ENCODE measurements at regions not wholly inside any gene's neighbourhood (a gene's known extent, or its start where the extent isn't known, plus 50 kb on each side); places are given as distances from the start of the nearest gene placed in this dataset.

GRCh38 chr13:106714271-106714982 is 146.5 kb upstream of the ARGLU1 start:
- Histone ChIP-seq H3K27me3 (ENCODE audit: insufficient read depth) (no peaks in the 10 kb centered on the region), H3K4me3 (ENCODE audit: low read depth in 2 of 2, low read length in 1 of 2) (no peak overlapping the region), H3K9me2 (no peaks in the 10 kb centered on the region), H3K9ac (no peak overlapping the region), H3K36me3 (replicated peaks in 1 of 2; ENCODE audit: control insufficient read depth in 1 of 2, insufficient read depth in 2 of 2, low read length in 1 of 2) (no peaks in the 10 kb centered on the region), H2AFZ (ENCODE audit: low read depth) (no peak overlapping the region), H3K79me2 (ENCODE audit: insufficient read depth) (no peaks in the 10 kb centered on the region), H3F3A (replicated peaks; ENCODE audit: insufficient read depth) (no peaks in the 10 kb centered on the region), H3K27ac (ENCODE audit: low read depth in 2 of 2, low read length in 1 of 2) (no peak overlapping the region), H3K4me1 (ENCODE audit: control insufficient read depth in 1 of 2, insufficient read depth in 2 of 2, low read depth in 1 of 2, low read length in 1 of 2) (no peaks in the 10 kb centered on the region), H3K9me3 (no peaks in the 10 kb centered on the region), H4K20me1 (ENCODE audit: insufficient read depth) (no peaks in the 10 kb centered on the region), H3K4me2 (no peak overlapping the region)
- DNase-seq, result no peak
- ChIA-PET CTCF (no interaction called here), POLR2A (no interaction called here)
- no peak for TF ChIP-seq PBX3 (IDR thresholded peaks at IDR 0.05)
- TF ChIP-seq POLR2AphosphoS5 (IDR thresholded peaks at IDR 0.05; ENCODE audit: low read depth, low read length), result no peak
- 53% methylated on average over 10 of the region's 10 CpGs for WGBS (ENCODE audit: low lambda C conversion rate)

- TF ChIP-seq FOXJ3 (CRISPR knock-in tag; IDR thresholded peaks at IDR 0.05) (no peak), IRF3 (IDR thresholded peaks at IDR 0.05; ENCODE audit: low read depth, low read length) (no peak), RCOR1 (IDR thresholded peaks at IDR 0.05; ENCODE audit: low read length) (no peak), PBX3 (IDR thresholded peaks at IDR 0.05) (no peak), CTCF (IDR thresholded peaks at IDR 0.05) (no peak), EZH2phosphoT487 (IDR thresholded peaks at IDR 0.05; ENCODE audit: borderline replicate concordance, low read depth) (no peak), TAF1 (IDR thresholded peaks at IDR 0.05; ENCODE audit: borderline replicate concordance, low read depth, low read length) (no peak), CHD2 (IDR thresholded peaks at IDR 0.05; ENCODE audit: low read length, partially characterized antibody) (no peak), JUND (IDR thresholded peaks at IDR 0.05) (no peak), ZBTB33 (IDR thresholded peaks at IDR 0.05; ENCODE audit: borderline replicate concordance, low read depth) (no peak), NFIC (IDR thresholded peaks at IDR 0.05; ENCODE audit: borderline replicate concordance) (no peak), RXRA (IDR thresholded peaks at IDR 0.05; ENCODE audit: borderline replicate concordance, low read depth) (no peak), MAX (IDR thresholded peaks at IDR 0.05; ENCODE audit: low read depth) (no peak), GATA2 (CRISPR knock-in tag; IDR thresholded peaks at IDR 0.05) (no peak)
- no peak overlapping the region for H3K27ac ChIP-seq (ENCODE audit: low read depth in 2 of 2, low read length in 1 of 2)
- POLR2A ChIA-PET, result no interaction called here
Measured at GRCh38 chr13:106712381-106712780, 144.4 kb upstream of the ARGLU1 start.

More at GRCh38 chr13:106712381-106712780, 144.4 kb upstream of the ARGLU1 start:
- Histone ChIP-seq H3K4me1 (ENCODE audit: control insufficient read depth in 1 of 2, insufficient read depth in 2 of 2, low read depth in 1 of 2, low read length in 1 of 2) (no peaks in the 10 kb centered on the region), H3K79me2 (ENCODE audit: insufficient read depth) (no peaks in the 10 kb centered on the region), H3K27me3 (ENCODE audit: insufficient read depth) (no peaks in the 10 kb centered on the region), H3F3A (replicated peaks; ENCODE audit: insufficient read depth) (no peaks in the 10 kb centered on the region), H4K20me1 (ENCODE audit: insufficient read depth) (no peaks in the 10 kb centered on the region), H3K4me3 (ENCODE audit: low read depth in 2 of 2, low read length in 1 of 2) (no peak overlapping the region), H2AFZ (ENCODE audit: low read depth) (no peak overlapping the region), H3K9me3 (no peaks in the 10 kb centered on the region), H3K9ac (no peak overlapping the region), H3K4me2 (no peak overlapping the region), H3K36me3 (replicated peaks in 1 of 2; ENCODE audit: control insufficient read depth in 1 of 2, insufficient read depth in 2 of 2, low read length in 1 of 2) (no peaks in the 10 kb centered on the region), H3K9me2 (no peaks in the 10 kb centered on the region)
- CTCF ChIA-PET, result interaction anchor here (0.6 to 1.2 kb wide), 2 partner anchors 20 to 492 kb away, joined by 3 read pairs; no protein-coding TSS in a partner anchor
- no peak for DNase-seq
- 47% methylated on average over 10 of the region's 10 CpGs for WGBS (ENCODE audit: low lambda C conversion rate)
